ENCODE measurements at regions not wholly inside any gene's neighbourhood (a gene's known extent, or its start where the extent isn't known, plus 50 kb on each side); places are given as distances from the start of the nearest gene placed in this dataset.

GRCh38 chr12:94749455-94749854 is 99.1 kb upstream of the TMCC3 start:
- Mint-ChIP-seq H3K9me3 (no peaks in the 10 kb centered on the region), H3K36me3 (ENCODE audit: insufficient read depth) (peaks cover 2% of the 10 kb centered on the region), H3K27me3 (peaks cover 37% of the 10 kb centered on the region), H3K4me3 (no peak overlapping the region), H3K4me1 (no peaks in the 10 kb centered on the region), H3K27ac (ENCODE audit: low read depth) (no peak overlapping the region)
- ATAC-seq (replicated peaks; ENCODE audit: extremely low read depth, poor library complexity, severe bottlenecking) (no peak), DNase-seq (ENCODE audit: low spot score in 2 of 2) (no peak)

GRCh38 chr12:94748726-94749421 is 98.5 kb upstream of the TMCC3 start:
- peaks cover 34% of the 10 kb centered on the region for H3K27me3 Mint-ChIP-seq
- ATAC-seq (replicated peaks; ENCODE audit: extremely low read depth, poor library complexity, severe bottlenecking), result no peak
- peaks cover 2% of the 10 kb centered on the region for H3K36me3 Mint-ChIP-seq (ENCODE audit: insufficient read depth)
- H3K27ac Mint-ChIP-seq (ENCODE audit: low read depth), result no peak overlapping the region
- no peak overlapping the region for H3K4me3 Mint-ChIP-seq
- no peaks in the 10 kb centered on the region for H3K9me3 Mint-ChIP-seq
- H3K4me1 Mint-ChIP-seq, result no peaks in the 10 kb centered on the region
- DNase-seq (ENCODE audit: low spot score in 2 of 2), result no peak

GRCh38 chr12:94745562-94745961 is 95.2 kb upstream of the TMCC3 start:
- Mint-ChIP-seq H3K9me3 (no peaks in the 10 kb centered on the region), H3K4me3 (no peak overlapping the region), H3K36me3 (ENCODE audit: insufficient read depth) (no peaks in the 10 kb centered on the region), H3K27ac (ENCODE audit: low read depth) (no peak overlapping the region), H3K4me1 (no peaks in the 10 kb centered on the region), H3K27me3 (peaks cover 19% of the 10 kb centered on the region)
- no peak for DNase-seq (ENCODE audit: low spot score in 2 of 2)
- ATAC-seq (replicated peaks; ENCODE audit: extremely low read depth, poor library complexity, severe bottlenecking), result no peak

GRCh38 chr12:94743174-94743573 is 92.8 kb upstream of the TMCC3 start:
- Mint-ChIP-seq H3K9me3 (no peaks in the 10 kb centered on the region), H3K27me3 (peaks cover 35% of the 10 kb centered on the region), H3K27ac (ENCODE audit: low read depth) (no peak overlapping the region), H3K4me1 (no peaks in the 10 kb centered on the region), H3K4me3 (no peak overlapping the region), H3K36me3 (ENCODE audit: insufficient read depth) (no peaks in the 10 kb centered on the region)
- DNase-seq (ENCODE audit: low spot score in 2 of 2), result no peak
- no peak for ATAC-seq (replicated peaks; ENCODE audit: extremely low read depth, poor library complexity, severe bottlenecking)

GRCh38 chr12:94740601-94741362 is 90.4 kb upstream of the TMCC3 start:
- H3K4me3 Mint-ChIP-seq, result no peak overlapping the region
- no peak for DNase-seq (ENCODE audit: low spot score in 2 of 2)
- H3K9me3 Mint-ChIP-seq, result no peaks in the 10 kb centered on the region
- H3K27ac Mint-ChIP-seq (ENCODE audit: low read depth), result no peak overlapping the region
- H3K27me3 Mint-ChIP-seq, result peaks cover 39% of the 10 kb centered on the region
- ATAC-seq (replicated peaks; ENCODE audit: extremely low read depth, poor library complexity, severe bottlenecking), result no peak
- no peaks in the 10 kb centered on the region for H3K4me1 Mint-ChIP-seq
- no peaks in the 10 kb centered on the region for H3K36me3 Mint-ChIP-seq (ENCODE audit: insufficient read depth)

- no peak for ATAC-seq (replicated peaks; ENCODE audit: extremely low read depth, poor library complexity, severe bottlenecking)
- no peak overlapping the region for H3K4me3 Mint-ChIP-seq
- H3K27me3 Mint-ChIP-seq, result peaks cover 59% of the 10 kb centered on the region
- H3K36me3 Mint-ChIP-seq (ENCODE audit: insufficient read depth), result no peaks in the 10 kb centered on the region
- H3K4me1 Mint-ChIP-seq, result no peaks in the 10 kb centered on the region
- H3K9me3 Mint-ChIP-seq, result no peaks in the 10 kb centered on the region
- no peak for DNase-seq (ENCODE audit: low spot score in 2 of 2)
- H3K27ac Mint-ChIP-seq (ENCODE audit: low read depth), result no peak overlapping the region
Observed at GRCh38 chr12:94736820-94737219, 86.5 kb upstream of the TMCC3 start.

- H3K27ac Mint-ChIP-seq (ENCODE audit: low read depth), result no peak overlapping the region
- H3K9me3 Mint-ChIP-seq, result no peaks in the 10 kb centered on the region
- DNase-seq (ENCODE audit: low spot score in 2 of 2) (no peak), ATAC-seq (replicated peaks; ENCODE audit: extremely low read depth, poor library complexity, severe bottlenecking) (no peak)
- H3K36me3 Mint-ChIP-seq (ENCODE audit: insufficient read depth), result no peaks in the 10 kb centered on the region
- peaks cover 52% of the 10 kb centered on the region for H3K27me3 Mint-ChIP-seq
- no peak overlapping the region for H3K4me3 Mint-ChIP-seq
- no peaks in the 10 kb centered on the region for H3K4me1 Mint-ChIP-seq
Observed at GRCh38 chr12:94736004-94736403, 85.6 kb upstream of the TMCC3 start.

GRCh38 chr12:94733727-94734126 is 83.4 kb upstream of the TMCC3 start:
- no peak overlapping the region for H3K27ac Mint-ChIP-seq (ENCODE audit: low read depth)
- H3K27me3 Mint-ChIP-seq, result peaks cover 32% of the 10 kb centered on the region
- no peak overlapping the region for H3K4me3 Mint-ChIP-seq
- no peaks in the 10 kb centered on the region for H3K36me3 Mint-ChIP-seq (ENCODE audit: insufficient read depth)
- no peaks in the 10 kb centered on the region for H3K4me1 Mint-ChIP-seq
- ATAC-seq (replicated peaks; ENCODE audit: extremely low read depth, poor library complexity, severe bottlenecking) (no peak), DNase-seq (ENCODE audit: low spot score in 2 of 2) (no peak)
- no peaks in the 10 kb centered on the region for H3K9me3 Mint-ChIP-seq

- DNase-seq (ENCODE audit: low spot score in 2 of 2) (no peak), ATAC-seq (replicated peaks; ENCODE audit: extremely low read depth, poor library complexity, severe bottlenecking) (no peak)
- H3K4me1 Mint-ChIP-seq, result no peaks in the 10 kb centered on the region
- H3K9me3 Mint-ChIP-seq, result no peaks in the 10 kb centered on the region
- no peak overlapping the region for H3K27ac Mint-ChIP-seq (ENCODE audit: low read depth)
- no peaks in the 10 kb centered on the region for H3K36me3 Mint-ChIP-seq (ENCODE audit: insufficient read depth)
- peaks cover 31% of the 10 kb centered on the region for H3K27me3 Mint-ChIP-seq
- no peak overlapping the region for H3K4me3 Mint-ChIP-seq
Observed at GRCh38 chr12:94732367-94732990, 82.1 kb upstream of the TMCC3 start.

- ATAC-seq (replicated peaks; ENCODE audit: extremely low read depth, poor library complexity, severe bottlenecking) (no peak), DNase-seq (ENCODE audit: low spot score in 2 of 2) (no peak)
- no peak overlapping the region for H3K4me3 Mint-ChIP-seq
- no peaks in the 10 kb centered on the region for H3K4me1 Mint-ChIP-seq
- H3K27me3 Mint-ChIP-seq, result peaks cover 31% of the 10 kb centered on the region
- H3K27ac Mint-ChIP-seq (ENCODE audit: low read depth), result no peak overlapping the region
- no peaks in the 10 kb centered on the region for H3K36me3 Mint-ChIP-seq (ENCODE audit: insufficient read depth)
- H3K9me3 Mint-ChIP-seq, result no peaks in the 10 kb centered on the region
Observed at GRCh38 chr12:94731733-94732360, 81.5 kb upstream of the TMCC3 start.

- no peak overlapping the region for H3K27ac Mint-ChIP-seq (ENCODE audit: low read depth)
- no peak overlapping the region for H3K4me3 Mint-ChIP-seq
- no peak for ATAC-seq (replicated peaks; ENCODE audit: extremely low read depth, poor library complexity, severe bottlenecking)
- H3K9me3 Mint-ChIP-seq, result no peaks in the 10 kb centered on the region
- DNase-seq (ENCODE audit: low spot score in 2 of 2), result no peak
- no peaks in the 10 kb centered on the region for H3K4me1 Mint-ChIP-seq
- H3K27me3 Mint-ChIP-seq, result peaks cover 31% of the 10 kb centered on the region
- no peaks in the 10 kb centered on the region for H3K36me3 Mint-ChIP-seq (ENCODE audit: insufficient read depth)
Observed at GRCh38 chr12:94730847-94731246, 80.5 kb upstream of the TMCC3 start.

- no peaks in the 10 kb centered on the region for H3K36me3 Mint-ChIP-seq (ENCODE audit: insufficient read depth)
- H3K27ac Mint-ChIP-seq (ENCODE audit: low read depth), result no peak overlapping the region
- H3K4me1 Mint-ChIP-seq, result peaks cover 4% of the 10 kb centered on the region
- H3K27me3 Mint-ChIP-seq, result peaks cover 9% of the 10 kb centered on the region
- ATAC-seq (replicated peaks; ENCODE audit: extremely low read depth, poor library complexity, severe bottlenecking) (no peak), DNase-seq (ENCODE audit: low spot score in 2 of 2) (no peak)
- no peaks in the 10 kb centered on the region for H3K9me3 Mint-ChIP-seq
- H3K4me3 Mint-ChIP-seq, result no peak overlapping the region
Observed at GRCh38 chr12:94726236-94726835, 76.0 kb upstream of the TMCC3 start.
